ENCODE measurements at regions not wholly inside any gene's neighbourhood (a gene's known extent, or its start where the extent isn't known, plus 50 kb on each side); places are given as distances from the start of the nearest gene placed in this dataset.

DNA sequence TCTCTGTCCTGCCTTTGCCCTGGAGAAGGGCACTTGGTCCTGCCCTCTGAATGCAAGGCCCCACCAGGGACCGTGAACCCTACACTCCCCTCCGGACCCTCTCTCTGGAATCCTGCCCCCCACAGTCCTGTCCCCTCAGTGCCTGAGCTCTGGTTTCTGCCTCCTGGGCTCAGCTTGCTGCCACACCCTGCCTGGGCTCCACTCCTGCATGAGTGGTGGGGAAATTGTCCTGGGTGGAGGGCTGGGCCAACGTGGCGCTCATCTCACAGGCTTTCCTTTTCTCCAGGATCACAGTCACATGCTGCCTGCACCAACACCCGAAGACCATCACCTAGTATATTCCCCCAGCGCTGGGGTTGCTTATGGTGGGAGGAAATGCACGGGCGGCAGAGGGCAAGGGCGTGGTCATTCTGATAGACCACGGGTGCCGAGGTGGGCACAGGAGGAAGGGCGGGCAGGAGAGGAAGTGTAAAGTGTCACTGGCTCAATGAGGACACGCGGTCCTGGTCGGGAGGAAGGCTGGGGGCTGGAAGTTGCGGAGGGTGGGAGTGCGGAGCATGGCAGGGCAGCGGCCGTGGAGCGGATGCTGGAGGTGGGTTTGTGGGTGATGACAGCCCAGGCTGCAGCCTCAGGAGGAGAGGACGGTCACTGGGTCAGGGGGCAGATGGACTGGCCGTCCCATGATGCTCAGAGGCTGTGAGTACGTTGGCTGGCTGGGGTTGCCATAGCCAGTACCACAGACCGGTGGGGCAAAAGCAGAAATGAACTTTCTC lies 99.5 kb downstream of the KIF26A start:
- CTCF ChIA-PET = no interaction called here
- no peaks in the 10 kb centered on the region for H3F3A ChIP-seq (ENCODE audit: insufficient read depth, low read depth)

DNA sequence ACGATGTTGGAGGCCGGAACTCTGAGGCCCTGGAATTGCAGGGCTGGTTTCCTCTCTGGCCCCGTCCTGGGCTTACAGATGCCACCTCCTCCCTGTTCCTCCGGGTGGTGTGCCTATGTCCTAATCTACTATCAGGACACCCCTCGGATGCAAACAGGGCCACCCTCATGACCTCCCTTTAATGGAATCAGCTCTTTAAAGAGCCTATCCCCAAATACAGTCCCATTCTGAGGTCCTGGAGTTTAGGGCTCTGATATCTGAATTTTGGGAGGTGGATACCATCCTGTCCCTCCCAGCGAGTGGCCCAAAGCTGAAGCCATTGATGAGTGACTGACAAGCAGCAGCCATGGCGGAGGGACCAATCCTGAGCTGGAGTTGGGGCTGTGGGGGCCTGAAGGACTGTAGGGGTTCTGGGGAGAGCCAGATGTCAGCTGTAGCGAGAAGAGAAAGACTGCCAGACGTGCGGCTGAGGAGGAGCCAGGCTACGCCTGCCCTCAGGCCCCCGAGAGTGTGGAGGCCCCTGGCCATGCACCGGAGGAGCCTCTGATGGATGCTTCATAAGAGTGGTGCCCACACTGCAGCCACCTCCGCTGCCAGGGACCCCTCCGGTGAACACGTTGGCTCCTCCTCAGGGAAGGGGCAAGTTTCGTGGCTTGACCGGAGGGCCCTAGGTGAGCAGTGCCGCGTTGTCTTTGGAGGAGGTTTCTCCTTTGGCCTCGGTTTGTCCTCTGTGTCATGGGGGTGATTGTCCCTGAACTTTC lies 100.2 kb downstream of the KIF26A start:
- TF ChIP-seq, protein P1, sequence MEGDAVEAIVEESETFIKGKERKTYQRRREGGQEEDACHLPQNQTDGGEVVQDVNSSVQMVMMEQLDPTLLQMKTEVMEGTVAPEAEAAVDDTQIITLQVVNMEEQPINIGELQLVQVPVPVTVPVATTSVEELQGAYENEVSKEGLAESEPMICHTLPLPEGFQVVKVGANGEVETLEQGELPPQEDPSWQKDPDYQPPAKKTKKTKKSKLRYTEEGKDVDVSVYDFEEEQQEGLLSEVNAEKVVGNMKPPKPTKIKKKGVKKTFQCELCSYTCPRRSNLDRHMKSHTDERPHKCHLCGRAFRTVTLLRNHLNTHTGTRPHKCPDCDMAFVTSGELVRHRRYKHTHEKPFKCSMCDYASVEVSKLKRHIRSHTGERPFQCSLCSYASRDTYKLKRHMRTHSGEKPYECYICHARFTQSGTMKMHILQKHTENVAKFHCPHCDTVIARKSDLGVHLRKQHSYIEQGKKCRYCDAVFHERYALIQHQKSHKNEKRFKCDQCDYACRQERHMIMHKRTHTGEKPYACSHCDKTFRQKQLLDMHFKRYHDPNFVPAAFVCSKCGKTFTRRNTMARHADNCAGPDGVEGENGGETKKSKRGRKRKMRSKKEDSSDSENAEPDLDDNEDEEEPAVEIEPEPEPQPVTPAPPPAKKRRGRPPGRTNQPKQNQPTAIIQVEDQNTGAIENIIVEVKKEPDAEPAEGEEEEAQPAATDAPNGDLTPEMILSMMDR (conservative IDR thresholded peaks at IDR 0.05) = no peak
- TF ChIP-seq EZH2 (IDR thresholded peaks at IDR 0.05; ENCODE audit: low read depth) = no peak
- Histone ChIP-seq H3K27ac (no peak overlapping the region), H3K4me3 (no peak overlapping the region), H4K20me1 (ENCODE audit: insufficient read depth) (no peaks in the 10 kb centered on the region), H3K36me3 (ENCODE audit: low read depth) (no peaks in the 10 kb centered on the region), H3K9me3 (ENCODE audit: insufficient read depth, low read depth) (no peaks in the 10 kb centered on the region; the same call in 1 of the 2 replicates), H2AFZ (no peak overlapping the region), H3K4me1 (replicated peaks; ENCODE audit: insufficient read depth) (no peaks in the 10 kb centered on the region), H3K27me3 (ENCODE audit: insufficient read depth, low read depth) (peaks cover 68% of the 10 kb centered on the region), H3F3A (ENCODE audit: insufficient read depth, low read depth) (no peaks in the 10 kb centered on the region), H3K4me2 (no peak overlapping the region), H3K9me2 (ENCODE audit: insufficient read depth) (no peaks in the 10 kb centered on the region), H3K79me2 (ENCODE audit: low read depth) (no peaks in the 10 kb centered on the region)
- ChIA-PET CTCF (no interaction called here), POLR2A (ENCODE audit: unreplicated experiment) (no interaction called here)
- no TSS peak for BruUV-seq (replicated peaks)
- no peak for DNase-seq
- intact Hi-C loops (cut with micrococcal nuclease; ENCODE audit: unreplicated experiment) = no loop called here

More for the DNA sequence above, 99.5 kb downstream of the KIF26A start:
- Histone ChIP-seq H3K9me3 (ENCODE audit: insufficient read depth, low read depth) (no peaks in the 10 kb centered on the region), H4K20me1 (ENCODE audit: insufficient read depth) (no peaks in the 10 kb centered on the region), H3K36me3 (ENCODE audit: low read depth) (no peaks in the 10 kb centered on the region), H3K4me3 (no peak overlapping the region), H3K9me2 (ENCODE audit: insufficient read depth) (no peaks in the 10 kb centered on the region), H3K27me3 (ENCODE audit: insufficient read depth, low read depth) (peaks cover 61% of the 10 kb centered on the region), H2AFZ (no peak overlapping the region), H3K27ac (no peak overlapping the region), H3K4me2 (no peak overlapping the region), H3K79me2 (ENCODE audit: low read depth) (no peaks in the 10 kb centered on the region), H3K4me1 (replicated peaks; ENCODE audit: insufficient read depth) (no peaks in the 10 kb centered on the region)
- BruUV-seq (replicated peaks) = no TSS peak
- no peak for TF ChIP-seq EZH2 (IDR thresholded peaks at IDR 0.05; ENCODE audit: low read depth)
- TF ChIP-seq, protein P1 (conservative IDR thresholded peaks at IDR 0.05) = no peak
- no peak for DNase-seq
- intact Hi-C loops (cut with micrococcal nuclease; ENCODE audit: unreplicated experiment) = no loop called here
- POLR2A ChIA-PET (ENCODE audit: unreplicated experiment) = no interaction called here

DNA sequence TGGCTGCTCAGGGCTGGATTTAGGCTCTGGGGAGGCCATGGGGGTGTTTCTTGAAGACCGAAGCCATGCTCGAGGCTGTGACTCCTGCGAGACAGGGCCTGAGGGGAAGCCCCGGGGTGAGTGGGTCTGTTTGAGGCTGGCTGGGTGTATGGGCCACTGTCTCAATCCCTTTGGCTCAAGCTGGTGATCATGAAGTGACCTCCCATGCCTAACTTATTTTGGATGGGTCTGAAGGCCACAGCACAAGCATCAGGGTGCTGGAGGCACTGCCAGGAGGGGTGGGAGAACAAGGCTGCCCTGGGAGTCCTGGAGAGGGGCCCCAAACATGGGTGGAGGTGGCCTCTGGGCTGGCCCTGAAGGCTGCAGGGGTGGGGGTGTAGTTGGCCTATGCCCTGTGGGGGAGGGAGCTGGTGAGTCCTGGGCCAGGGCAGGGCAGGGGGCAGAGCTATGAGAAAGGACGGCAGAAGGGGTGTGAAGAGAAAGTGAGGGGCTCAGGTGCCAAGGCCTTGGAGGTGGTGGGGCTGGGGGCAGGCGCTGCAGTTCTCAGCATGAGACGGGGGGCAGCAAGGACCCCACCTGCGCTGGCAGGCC lies 100.9 kb downstream of the KIF26A start:
- Histone ChIP-seq H4K20me1 (ENCODE audit: insufficient read depth) (no peaks in the 10 kb centered on the region), H2AFZ (no peak overlapping the region), H3K9me3 (ENCODE audit: insufficient read depth, low read depth) (no peaks in the 10 kb centered on the region; the same call in 1 of the 2 replicates), H3K9me2 (ENCODE audit: insufficient read depth) (no peaks in the 10 kb centered on the region), H3K27me3 (ENCODE audit: insufficient read depth, low read depth) (peaks cover 75% of the 10 kb centered on the region), H3K4me1 (replicated peaks; ENCODE audit: insufficient read depth) (no peaks in the 10 kb centered on the region), H3K27ac (no peak overlapping the region), H3K79me2 (ENCODE audit: low read depth) (no peaks in the 10 kb centered on the region), H3F3A (ENCODE audit: insufficient read depth, low read depth) (no peaks in the 10 kb centered on the region), H3K36me3 (ENCODE audit: low read depth) (no peaks in the 10 kb centered on the region), H3K4me2 (no peak overlapping the region), H3K4me3 (no peak overlapping the region)
- no TSS peak for BruUV-seq (replicated peaks)
- CTCF ChIA-PET = no interaction called here
- DNase-seq = no peak
- intact Hi-C loops (cut with micrococcal nuclease; ENCODE audit: unreplicated experiment) = no loop called here
- POLR2A ChIA-PET (ENCODE audit: unreplicated experiment) = no interaction called here
- TF ChIP-seq, protein P1 (conservative IDR thresholded peaks at IDR 0.05) = no peak
- TF ChIP-seq EZH2 (IDR thresholded peaks at IDR 0.05; ENCODE audit: low read depth) = no peak
